ENCODE measurements at regions not wholly inside any gene's neighbourhood (a gene's known extent, or its start where the extent isn't known, plus 50 kb on each side); places are given as distances from the start of the nearest gene placed in this dataset.

- no peak for TF ChIP-seq ETV6 (CRISPR knock-in tag; IDR thresholded peaks at IDR 0.05)
- TF ChIP-seq, protein P1, sequence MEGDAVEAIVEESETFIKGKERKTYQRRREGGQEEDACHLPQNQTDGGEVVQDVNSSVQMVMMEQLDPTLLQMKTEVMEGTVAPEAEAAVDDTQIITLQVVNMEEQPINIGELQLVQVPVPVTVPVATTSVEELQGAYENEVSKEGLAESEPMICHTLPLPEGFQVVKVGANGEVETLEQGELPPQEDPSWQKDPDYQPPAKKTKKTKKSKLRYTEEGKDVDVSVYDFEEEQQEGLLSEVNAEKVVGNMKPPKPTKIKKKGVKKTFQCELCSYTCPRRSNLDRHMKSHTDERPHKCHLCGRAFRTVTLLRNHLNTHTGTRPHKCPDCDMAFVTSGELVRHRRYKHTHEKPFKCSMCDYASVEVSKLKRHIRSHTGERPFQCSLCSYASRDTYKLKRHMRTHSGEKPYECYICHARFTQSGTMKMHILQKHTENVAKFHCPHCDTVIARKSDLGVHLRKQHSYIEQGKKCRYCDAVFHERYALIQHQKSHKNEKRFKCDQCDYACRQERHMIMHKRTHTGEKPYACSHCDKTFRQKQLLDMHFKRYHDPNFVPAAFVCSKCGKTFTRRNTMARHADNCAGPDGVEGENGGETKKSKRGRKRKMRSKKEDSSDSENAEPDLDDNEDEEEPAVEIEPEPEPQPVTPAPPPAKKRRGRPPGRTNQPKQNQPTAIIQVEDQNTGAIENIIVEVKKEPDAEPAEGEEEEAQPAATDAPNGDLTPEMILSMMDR (IDR thresholded peaks at IDR 0.05): no peak
- TF ChIP-seq ZNF396 (CRISPR knock-in tag; IDR thresholded peaks at IDR 0.05; ENCODE audit: borderline replicate concordance): no peak
- no peak for TF ChIP-seq SP1 (CRISPR knock-in tag; conservative IDR thresholded peaks at IDR 0.05)
- no peak for TF ChIP-seq CREB1 (CRISPR knock-in tag; IDR thresholded peaks at IDR 0.05)
Measured at GRCh38 chr3:73213896-73214295, 152.4 kb downstream of the EBLN2 start.

All from WTC11 (cell line).